ENCODE measurements at regions not wholly inside any gene's neighbourhood (a gene's known extent, or its start where the extent isn't known, plus 50 kb on each side); places are given as distances from the start of the nearest gene placed in this dataset.

DNA sequence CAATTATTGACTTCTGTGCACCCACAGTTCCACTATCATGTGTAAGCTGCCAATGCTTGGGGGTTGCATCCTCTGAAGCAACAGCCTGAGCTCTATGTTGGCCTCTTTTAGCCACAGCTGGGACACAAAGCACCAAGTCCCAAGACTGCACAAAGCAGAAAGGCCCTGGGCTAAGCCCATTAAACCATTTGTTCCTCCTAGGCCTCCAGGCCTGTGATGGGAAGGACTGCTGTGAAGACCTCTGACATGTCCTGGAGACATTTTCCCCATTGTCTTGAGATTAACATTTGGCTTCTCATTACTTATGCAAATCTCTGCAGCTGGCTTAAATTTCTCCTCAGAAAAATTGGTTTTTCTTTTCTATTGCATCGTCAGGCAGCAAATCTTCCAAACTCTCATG lies 123.7 kb upstream of the DEPDC1 start:
- Mint-ChIP-seq H3K4me3 (no peak overlapping the region), H3K4me1 (ENCODE audit: low read depth in 2 of 2) (no peaks in the 10 kb centered on the region), H3K27ac (no peak overlapping the region), H3K27me3 (no peaks in the 10 kb centered on the region), H3K9me3 (peaks cover 22% of the 10 kb centered on the region), H3K36me3 (peaks cover 12% of the 10 kb centered on the region)
- no peak for DNase-seq (ENCODE audit: low spot score)
- ATAC-seq, result no peak

GRCh38 chr1:68623700-68624099 lies 126.8 kb upstream of the DEPDC1 start:
- Mint-ChIP-seq H3K27ac (no peak overlapping the region), H3K9me3 (peaks cover 11% of the 10 kb centered on the region), H3K36me3 (peaks cover 6% of the 10 kb centered on the region), H3K27me3 (no peaks in the 10 kb centered on the region), H3K4me3 (no peak overlapping the region), H3K4me1 (ENCODE audit: low read depth in 2 of 2) (no peaks in the 10 kb centered on the region)
- ATAC-seq, result no peak
- no peak for DNase-seq (ENCODE audit: low spot score)

GRCh38 chr1:68624233-68624632 lies 127.4 kb upstream of the DEPDC1 start:
- ATAC-seq (no peak), DNase-seq (ENCODE audit: low spot score) (no peak)
- H3K4me1 Mint-ChIP-seq (ENCODE audit: low read depth in 2 of 2), result no peaks in the 10 kb centered on the region
- no peak overlapping the region for H3K4me3 Mint-ChIP-seq
- no peaks in the 10 kb centered on the region for H3K27me3 Mint-ChIP-seq
- peaks cover under 1% of the 10 kb centered on the region for H3K36me3 Mint-ChIP-seq
- no peak overlapping the region for H3K27ac Mint-ChIP-seq
- peaks cover 12% of the 10 kb centered on the region for H3K9me3 Mint-ChIP-seq

DNA sequence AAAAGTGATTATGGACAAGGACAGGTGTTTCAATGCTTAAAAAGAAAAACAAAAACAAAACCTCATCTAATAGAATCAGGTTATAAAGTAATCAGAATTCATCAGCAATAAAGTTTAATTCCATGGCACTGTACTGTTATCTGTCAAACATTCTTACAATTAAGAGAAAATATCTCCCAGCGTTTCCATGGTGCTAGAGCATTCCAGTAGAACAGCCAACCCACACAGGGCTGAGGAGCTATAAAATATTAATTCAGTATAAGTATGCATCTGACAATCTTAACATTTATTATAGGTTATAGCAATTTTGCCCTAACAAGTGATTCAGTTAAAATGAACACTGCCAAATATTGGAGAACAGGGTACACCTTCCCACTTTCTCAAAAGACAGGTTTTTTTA lies 128.7 kb upstream of the DEPDC1 start:
- no peak overlapping the region for H3K4me3 Mint-ChIP-seq
- H3K9me3 Mint-ChIP-seq, result peaks cover 16% of the 10 kb centered on the region
- no peaks in the 10 kb centered on the region for H3K36me3 Mint-ChIP-seq
- no peaks in the 10 kb centered on the region for H3K27me3 Mint-ChIP-seq
- H3K4me1 Mint-ChIP-seq (ENCODE audit: low read depth in 2 of 2), result no peaks in the 10 kb centered on the region
- no peak for ATAC-seq
- no peak for DNase-seq (ENCODE audit: low spot score)
- no peak overlapping the region for H3K27ac Mint-ChIP-seq

DNA sequence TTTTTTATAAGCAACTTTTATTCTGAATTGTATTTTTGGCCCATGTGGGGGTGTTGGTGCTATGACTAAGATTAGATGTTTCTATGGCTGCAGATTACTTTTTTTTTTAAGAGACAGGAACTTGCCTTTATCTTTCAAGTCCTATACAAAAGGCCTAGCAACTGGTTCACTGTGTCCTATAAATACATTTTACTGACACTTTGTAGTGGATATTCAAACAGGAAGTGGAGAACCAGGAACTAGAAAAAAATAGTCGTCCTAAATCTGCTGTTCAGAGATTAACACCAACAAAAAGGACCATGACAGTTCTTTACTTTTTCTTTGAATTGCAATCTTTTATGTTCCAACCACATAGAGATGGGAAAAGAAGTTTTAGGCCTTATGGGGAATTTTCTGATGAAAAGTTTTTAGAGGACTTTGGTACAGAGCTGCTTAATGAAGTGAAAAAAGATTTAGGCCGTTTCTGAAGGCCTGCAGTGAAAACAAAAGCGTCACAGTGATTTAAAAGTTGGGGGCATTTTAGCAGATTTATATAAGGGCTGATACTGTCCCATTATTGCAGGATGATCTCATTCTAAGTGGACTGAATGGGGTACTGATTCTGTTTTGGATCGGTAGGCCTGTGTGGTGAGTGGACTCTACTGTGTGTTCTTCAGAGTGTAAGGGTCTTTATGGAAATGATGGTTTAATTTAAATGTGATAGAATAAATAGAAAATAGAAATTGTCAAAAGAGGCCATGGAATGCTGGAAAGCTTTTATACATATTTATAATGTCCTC lies 136.4 kb upstream of the DEPDC1 start:
- Mint-ChIP-seq H3K9me3 (peaks cover 13% of the 10 kb centered on the region), H3K4me1 (ENCODE audit: low read depth in 2 of 2) (no peaks in the 10 kb centered on the region), H3K27ac (no peak overlapping the region), H3K36me3 (no peaks in the 10 kb centered on the region), H3K4me3 (no peak overlapping the region), H3K27me3 (no peaks in the 10 kb centered on the region)
- DNase-seq (ENCODE audit: low spot score) (no peak), ATAC-seq (no peak)

DNA sequence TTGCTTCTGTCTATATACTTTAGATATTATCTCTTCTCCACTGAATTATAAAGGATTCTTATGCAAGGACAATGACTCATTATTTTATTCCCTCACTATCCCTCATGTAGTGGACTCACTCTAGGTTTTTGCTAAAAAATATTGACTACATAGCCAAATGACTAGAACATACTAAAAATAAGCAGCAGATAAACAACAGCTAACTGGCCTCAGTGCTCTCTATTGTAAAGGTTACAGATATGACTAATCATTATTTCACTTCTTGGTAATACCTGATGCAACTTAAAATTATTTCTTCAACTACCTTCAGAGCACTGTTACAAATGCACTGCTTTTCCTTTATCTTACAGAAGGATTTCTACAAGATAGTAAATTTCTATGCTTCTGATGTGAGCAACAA lies 147.6 kb upstream of the DEPDC1 start:
- Mint-ChIP-seq H3K27ac (no peak overlapping the region), H3K27me3 (no peaks in the 10 kb centered on the region), H3K9me3 (peaks cover 7% of the 10 kb centered on the region), H3K36me3 (no peaks in the 10 kb centered on the region), H3K4me1 (ENCODE audit: low read depth in 2 of 2) (no peaks in the 10 kb centered on the region), H3K4me3 (no peak overlapping the region)
- DNase-seq (ENCODE audit: low spot score), result no peak
- no peak for ATAC-seq

- H3K36me3 Mint-ChIP-seq, result no peaks in the 10 kb centered on the region
- H3K27me3 Mint-ChIP-seq, result no peaks in the 10 kb centered on the region
- DNase-seq (ENCODE audit: low spot score), result no peak
- ATAC-seq, result no peak
- H3K9me3 Mint-ChIP-seq, result peaks cover 19% of the 10 kb centered on the region
- no peak overlapping the region for H3K4me3 Mint-ChIP-seq
- H3K27ac Mint-ChIP-seq, result no peak overlapping the region
- H3K4me1 Mint-ChIP-seq (ENCODE audit: low read depth in 2 of 2), result no peaks in the 10 kb centered on the region
These were observed 154.2 kb upstream of the DEPDC1 start for GRCh38 chr1:68651115-68651514.

- no peak for DNase-seq (ENCODE audit: low spot score)
- no peak overlapping the region for H3K4me3 Mint-ChIP-seq
- H3K27ac Mint-ChIP-seq, result no peak overlapping the region
- no peaks in the 10 kb centered on the region for H3K36me3 Mint-ChIP-seq
- H3K27me3 Mint-ChIP-seq, result no peaks in the 10 kb centered on the region
- H3K4me1 Mint-ChIP-seq (ENCODE audit: low read depth in 2 of 2), result no peaks in the 10 kb centered on the region
- ATAC-seq, result no peak
- peaks cover 15% of the 10 kb centered on the region for H3K9me3 Mint-ChIP-seq
These were observed 157.0 kb upstream of the DEPDC1 start for GRCh38 chr1:68653882-68654281.

DNA sequence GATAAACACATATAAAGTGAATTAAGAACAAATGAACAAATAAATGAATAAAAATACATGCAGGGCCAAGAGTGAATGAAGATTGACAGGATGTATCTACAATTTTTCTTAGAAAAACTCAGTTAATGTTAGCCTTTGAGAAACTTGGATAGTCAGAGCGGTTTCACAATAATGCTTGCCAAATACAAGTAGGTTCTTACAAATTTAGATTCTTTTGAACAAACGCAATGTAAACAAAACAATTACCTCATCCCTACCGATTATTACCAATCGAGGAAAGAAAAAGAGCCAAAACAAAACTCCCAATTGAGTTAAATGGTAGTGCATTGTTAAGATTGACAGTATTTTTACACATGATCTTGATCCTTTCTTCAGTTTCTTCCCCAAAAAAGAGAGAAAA lies 176.9 kb upstream of the DEPDC1 start:
- Mint-ChIP-seq H3K27me3 (no peaks in the 10 kb centered on the region), H3K36me3 (no peaks in the 10 kb centered on the region), H3K9me3 (peaks cover 12% of the 10 kb centered on the region), H3K4me3 (no peak overlapping the region), H3K27ac (no peak overlapping the region), H3K4me1 (ENCODE audit: low read depth in 2 of 2) (no peaks in the 10 kb centered on the region)
- DNase-seq (ENCODE audit: low spot score), result no peak
- ATAC-seq, result no peak

DNA sequence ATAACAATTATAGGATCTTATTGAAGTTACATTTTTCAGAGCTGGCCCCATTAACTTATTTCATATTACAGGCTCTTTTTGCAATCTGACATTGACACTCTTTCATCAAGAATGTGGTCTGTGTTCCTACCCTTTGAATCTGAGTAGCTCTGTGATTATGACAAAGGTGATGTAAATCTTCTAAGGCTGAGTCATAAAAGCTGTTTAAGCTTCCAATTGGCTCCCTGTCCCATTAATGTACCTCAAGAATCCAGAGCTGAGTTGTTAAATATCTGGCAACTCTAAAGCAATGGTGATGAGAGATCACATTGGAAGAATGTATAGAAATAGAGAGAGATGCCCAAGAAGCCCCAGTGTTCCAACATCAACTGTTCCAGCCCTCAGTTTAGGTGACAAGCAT lies 178.5 kb upstream of the DEPDC1 start:
- H3K27me3 Mint-ChIP-seq, result no peaks in the 10 kb centered on the region
- H3K4me1 Mint-ChIP-seq (ENCODE audit: low read depth in 2 of 2), result no peaks in the 10 kb centered on the region
- no peaks in the 10 kb centered on the region for H3K36me3 Mint-ChIP-seq
- no peak for DNase-seq (ENCODE audit: low spot score)
- no peak overlapping the region for H3K4me3 Mint-ChIP-seq
- no peak for ATAC-seq
- H3K9me3 Mint-ChIP-seq, result peaks cover 16% of the 10 kb centered on the region
- H3K27ac Mint-ChIP-seq, result no peak overlapping the region

DNA sequence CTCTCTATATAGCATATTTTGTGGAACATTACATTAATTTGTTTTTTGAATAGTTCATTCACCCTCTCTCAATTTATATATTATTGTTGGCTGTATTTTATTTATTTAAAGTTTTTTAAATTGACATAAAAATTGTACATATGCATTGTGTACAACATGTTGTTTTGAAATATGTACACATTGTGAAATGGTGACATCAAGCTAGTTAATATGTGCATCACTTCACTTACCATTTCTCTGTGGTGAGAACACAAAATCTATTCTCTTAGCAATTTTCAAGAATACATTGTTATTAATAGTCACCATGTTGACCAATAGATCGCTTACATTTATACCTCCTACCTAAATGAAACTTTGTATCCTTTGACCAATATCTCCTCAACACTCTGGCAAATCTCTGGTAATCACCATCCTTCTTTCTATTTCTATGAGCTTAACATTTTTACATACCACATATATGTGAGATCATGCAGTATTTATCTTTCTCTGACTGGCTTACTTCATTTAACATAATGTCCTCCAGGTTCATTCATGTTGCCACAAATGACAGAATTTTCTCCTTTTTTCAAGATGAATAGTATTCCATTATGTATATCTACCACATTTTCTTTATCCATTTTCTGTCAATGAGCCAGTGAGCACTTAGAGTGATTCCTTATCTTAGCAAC lies 180.9 kb upstream of the DEPDC1 start:
- no peaks in the 10 kb centered on the region for H3K27me3 Mint-ChIP-seq
- DNase-seq (ENCODE audit: low spot score) (no peak), ATAC-seq (no peak)
- no peak overlapping the region for H3K4me3 Mint-ChIP-seq
- H3K36me3 Mint-ChIP-seq, result no peaks in the 10 kb centered on the region
- no peak overlapping the region for H3K27ac Mint-ChIP-seq
- H3K9me3 Mint-ChIP-seq, result peaks cover 17% of the 10 kb centered on the region
- H3K4me1 Mint-ChIP-seq (ENCODE audit: low read depth in 2 of 2), result no peaks in the 10 kb centered on the region

DNA sequence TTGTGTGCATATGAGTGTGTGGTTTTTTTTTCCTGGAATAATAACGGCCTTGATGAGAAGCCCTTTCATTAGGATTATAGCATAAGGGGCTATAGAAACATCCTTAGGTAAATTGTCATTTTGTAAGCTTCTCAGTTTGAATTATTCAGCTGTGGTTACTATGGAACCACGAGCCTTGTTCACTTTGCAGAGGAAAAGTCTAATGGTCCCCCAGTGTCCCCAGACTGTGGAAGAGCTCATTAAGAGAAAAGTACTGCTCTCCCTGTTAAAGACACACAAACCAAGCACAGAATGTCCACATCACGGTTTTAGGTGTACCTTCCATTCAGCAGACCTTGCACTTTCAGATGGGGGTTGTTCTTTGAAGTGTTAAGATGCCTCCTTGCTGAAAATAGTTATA lies 199.3 kb upstream of the DEPDC1 start:
- ATAC-seq, result no peak
- DNase-seq (ENCODE audit: low spot score), result no peak
- H3K36me3 Mint-ChIP-seq, result no peaks in the 10 kb centered on the region
- no peak overlapping the region for H3K4me3 Mint-ChIP-seq
- no peaks in the 10 kb centered on the region for H3K27me3 Mint-ChIP-seq
- peaks cover 3% of the 10 kb centered on the region for H3K9me3 Mint-ChIP-seq
- no peaks in the 10 kb centered on the region for H3K4me1 Mint-ChIP-seq (ENCODE audit: low read depth in 2 of 2)
- H3K27ac Mint-ChIP-seq, result no peak overlapping the region

GRCh38 chr1:68703921-68704354 lies 207.1 kb upstream of the DEPDC1 start:
- Mint-ChIP-seq H3K27me3 (no peaks in the 10 kb centered on the region), H3K4me1 (ENCODE audit: low read depth in 2 of 2) (no peaks in the 10 kb centered on the region), H3K9me3 (peaks cover 16% of the 10 kb centered on the region), H3K27ac (no peak overlapping the region), H3K36me3 (peaks cover 2% of the 10 kb centered on the region), H3K4me3 (no peak overlapping the region)
- no peak for DNase-seq (ENCODE audit: low spot score)
- ATAC-seq, result no peak

DNA sequence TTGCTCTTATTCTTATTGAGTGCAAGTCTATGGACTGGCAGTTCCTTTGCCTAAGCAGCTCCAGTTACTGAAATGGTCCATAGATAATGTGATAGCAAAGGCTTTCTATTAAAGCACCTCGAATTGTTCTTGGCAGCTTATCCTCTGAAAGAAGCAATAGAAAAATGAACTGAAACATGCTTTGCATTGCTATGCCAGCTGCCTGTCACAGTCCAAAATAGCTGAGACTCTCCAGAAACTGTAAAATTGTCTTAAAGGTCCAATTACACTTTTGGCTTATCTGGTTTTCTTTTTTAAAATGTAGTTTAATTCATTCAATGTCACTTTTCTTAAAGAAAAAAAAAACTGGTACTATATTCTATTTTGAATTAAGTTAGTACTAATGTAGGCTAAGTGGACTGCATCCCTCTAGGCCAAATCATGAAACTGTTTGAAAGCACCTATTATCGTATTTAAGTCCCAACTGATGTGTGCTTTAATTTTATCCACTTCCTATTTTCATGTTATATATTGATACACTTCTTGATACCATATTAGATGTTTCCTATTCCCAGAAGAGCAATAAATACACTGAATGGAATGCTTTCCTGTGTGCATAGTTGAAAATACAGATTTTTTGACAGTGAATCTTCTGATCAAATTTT lies 208.0 kb upstream of the DEPDC1 start:
- peaks cover 23% of the 10 kb centered on the region for H3K9me3 Mint-ChIP-seq
- H3K4me3 Mint-ChIP-seq, result no peak overlapping the region
- ATAC-seq, result no peak
- peaks cover 9% of the 10 kb centered on the region for H3K36me3 Mint-ChIP-seq
- no peaks in the 10 kb centered on the region for H3K4me1 Mint-ChIP-seq (ENCODE audit: low read depth in 2 of 2)
- no peak overlapping the region for H3K27ac Mint-ChIP-seq
- no peaks in the 10 kb centered on the region for H3K27me3 Mint-ChIP-seq
- DNase-seq (ENCODE audit: low spot score), result no peak
